GM18951 (cell line): ENCODE measurements at regions not wholly inside any gene's neighbourhood (a gene's known extent, or its start where the extent isn't known, plus 50 kb on each side); places are given as distances from the start of the nearest gene placed in this dataset.
"Not testable (repeated sequence)": the region's sequence is repeated elsewhere in the genome, so short reads cannot be mapped to it uniquely, and the experiment has no call there.

Experiments used
- POLR2A ChIP-seq: IDR thresholded peaks from 4 replicates; pipeline ENCODE4 v1.6.1; 2011; ENCODE audit warnings: mild to moderate bottlenecking; ENCODE audit not compliant: insufficient read length, insufficient read depth; ENCODE audit errors: extremely low read depth
- in situ Hi-C: fragments of 300-500 bp; cut with MboI; formaldehyde crosslinking; loops from one replicate; pipeline ENCODE4 v1.12.0; 2022; ENCODE audit warnings: low sequenced_read_pairs, mixed read lengths, inconsistent platforms; ENCODE audit not compliant: unreplicated experiment

DNA sequence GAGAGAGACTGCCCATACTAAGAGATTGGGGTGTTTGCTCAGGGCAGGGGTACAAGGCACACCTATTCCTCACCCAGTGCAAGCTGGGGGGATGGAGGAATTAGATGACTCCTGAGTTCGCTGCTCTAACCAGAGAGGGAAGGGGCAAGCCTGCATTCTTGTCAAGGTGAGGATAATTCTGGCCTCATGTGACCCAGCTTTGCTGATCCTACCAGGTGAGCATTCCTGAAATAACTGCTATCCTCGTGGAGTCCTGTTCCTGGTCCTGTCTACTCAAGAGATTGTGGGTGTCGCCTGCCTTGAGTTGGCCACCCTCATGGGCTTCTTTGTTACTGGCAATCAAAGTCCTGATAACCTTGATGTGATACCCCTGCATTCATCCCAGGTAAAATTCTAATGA lies 206.0 kb downstream of the SPP2 start:
- in situ Hi-C loops, result no loop called here
- no peak for TF ChIP-seq POLR2A

DNA sequence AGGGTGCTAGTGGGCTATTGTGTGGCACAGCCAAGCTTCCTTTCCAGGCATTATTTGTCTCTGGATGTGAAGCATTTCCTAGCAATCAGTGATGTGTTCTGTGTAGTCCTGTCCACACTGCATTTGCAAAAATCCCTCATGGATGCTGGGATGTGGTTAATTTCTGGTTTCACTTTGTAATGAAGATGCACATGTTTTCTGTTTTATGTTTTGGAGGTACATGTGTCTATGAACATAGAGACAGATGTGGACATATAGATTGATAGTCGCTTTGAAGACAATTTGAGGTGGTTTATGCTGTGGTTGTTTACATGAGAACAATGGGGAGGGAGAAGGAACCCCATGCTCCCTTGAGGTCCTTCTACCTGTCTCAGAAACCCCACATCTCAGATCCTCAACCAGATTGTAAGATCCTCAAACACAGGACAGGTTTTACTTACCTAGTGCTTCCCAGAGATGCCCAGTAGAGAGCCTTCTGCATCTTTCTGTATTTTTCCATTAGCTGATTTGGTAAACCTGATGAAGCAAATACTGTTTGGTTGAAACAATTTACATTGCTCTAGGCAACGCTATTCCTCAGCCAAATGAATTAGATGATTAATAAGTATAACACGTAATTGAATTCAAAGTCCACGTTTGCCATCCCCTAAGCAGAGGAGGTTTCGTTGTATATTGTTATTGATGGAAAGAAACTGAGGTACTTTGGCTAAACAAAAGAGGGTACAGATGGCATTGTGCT lies 204.4 kb downstream of the SPP2 start:
- in situ Hi-C loops, result no loop called here
- no peak for TF ChIP-seq POLR2A

DNA sequence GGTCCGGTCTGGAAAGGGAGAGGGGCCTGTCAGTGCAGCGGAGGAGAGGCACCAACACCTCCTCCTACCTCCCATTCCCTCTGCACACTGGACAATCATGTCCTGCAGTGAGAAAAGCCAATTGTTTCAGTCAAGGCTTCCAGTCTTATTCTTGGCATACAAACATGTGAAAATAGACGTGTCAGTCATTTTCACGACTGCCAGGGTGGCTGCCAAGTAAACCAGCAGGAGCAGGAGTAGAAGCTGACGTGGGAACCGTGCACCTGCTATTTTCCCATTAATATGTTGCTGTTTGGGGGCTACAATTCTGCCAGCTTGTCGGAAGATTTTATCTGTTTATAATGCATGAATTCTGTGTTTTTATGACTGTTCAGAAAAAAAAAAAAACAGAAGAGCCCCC lies 202.3 kb downstream of the SPP2 start:
- in situ Hi-C loops, result no loop called here
- no peak for TF ChIP-seq POLR2A

- in situ Hi-C loops, result no loop called here
- TF ChIP-seq POLR2A, result no peak
Observed at GRCh38 chr2:234251326-234252271, 201.1 kb downstream of the SPP2 start.

DNA sequence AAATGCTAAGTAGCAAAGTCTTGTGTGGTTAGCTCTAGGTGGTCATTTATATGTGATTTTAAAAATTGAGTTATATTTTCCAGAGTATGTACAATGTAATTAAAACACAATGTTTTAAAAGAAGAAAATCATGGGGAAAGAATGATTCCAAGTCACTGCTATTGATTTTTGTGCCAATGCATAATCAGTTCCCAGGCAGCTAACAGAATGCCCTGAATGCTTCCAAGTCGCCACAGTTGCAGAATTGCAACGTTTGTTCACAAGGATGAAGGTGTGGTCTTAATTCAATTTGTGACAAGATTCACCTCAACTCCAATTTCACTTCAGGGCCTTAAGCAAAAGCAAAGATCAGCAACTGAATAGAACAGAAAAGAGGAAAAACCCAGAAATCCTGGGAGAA lies 200.4 kb downstream of the SPP2 start:
- in situ Hi-C loops, result no loop called here
- TF ChIP-seq POLR2A, result no peak

- in situ Hi-C loops, result no loop called here
- TF ChIP-seq POLR2A, result no peak
Observed at GRCh38 chr2:234249873-234250272, 199.4 kb downstream of the SPP2 start.

DNA sequence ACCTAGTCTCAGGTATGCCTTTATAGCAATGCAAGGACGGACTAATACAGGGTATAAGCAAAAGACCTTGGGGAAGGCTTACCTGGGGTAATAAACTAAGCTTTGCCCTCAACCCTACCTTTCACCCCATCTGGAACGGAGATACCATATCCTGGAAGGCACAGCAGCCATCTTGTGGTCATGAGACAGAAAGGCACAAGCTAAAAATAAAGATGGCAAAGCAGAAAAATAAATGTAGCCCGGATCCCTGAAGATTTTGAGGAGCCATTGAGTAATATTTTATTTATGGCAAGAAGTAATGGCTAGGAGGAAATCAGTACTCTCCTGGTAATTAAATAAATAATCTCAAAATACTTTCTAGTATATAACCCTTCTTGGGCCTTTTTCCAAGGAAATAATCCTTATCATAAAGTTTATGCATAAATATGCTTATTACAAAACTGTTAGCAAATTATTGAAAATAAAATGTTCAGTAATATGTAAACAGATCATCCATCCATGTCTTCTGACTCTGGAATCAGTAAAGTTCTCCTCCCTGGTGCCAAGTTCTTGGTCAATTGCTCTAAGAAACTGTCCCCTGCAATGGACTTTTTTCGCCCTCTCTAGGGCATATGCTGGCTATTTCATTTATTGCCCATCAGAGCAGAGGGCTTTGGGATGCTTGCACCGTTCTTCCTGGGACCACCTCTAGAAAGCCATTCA lies 198.7 kb downstream of the SPP2 start:
- no peak for TF ChIP-seq POLR2A
- in situ Hi-C loops, result no loop called here

- in situ Hi-C loops, result not testable (repeated sequence)
Observed at GRCh38 chr2:234248213-234248710, 197.8 kb downstream of the SPP2 start.

DNA sequence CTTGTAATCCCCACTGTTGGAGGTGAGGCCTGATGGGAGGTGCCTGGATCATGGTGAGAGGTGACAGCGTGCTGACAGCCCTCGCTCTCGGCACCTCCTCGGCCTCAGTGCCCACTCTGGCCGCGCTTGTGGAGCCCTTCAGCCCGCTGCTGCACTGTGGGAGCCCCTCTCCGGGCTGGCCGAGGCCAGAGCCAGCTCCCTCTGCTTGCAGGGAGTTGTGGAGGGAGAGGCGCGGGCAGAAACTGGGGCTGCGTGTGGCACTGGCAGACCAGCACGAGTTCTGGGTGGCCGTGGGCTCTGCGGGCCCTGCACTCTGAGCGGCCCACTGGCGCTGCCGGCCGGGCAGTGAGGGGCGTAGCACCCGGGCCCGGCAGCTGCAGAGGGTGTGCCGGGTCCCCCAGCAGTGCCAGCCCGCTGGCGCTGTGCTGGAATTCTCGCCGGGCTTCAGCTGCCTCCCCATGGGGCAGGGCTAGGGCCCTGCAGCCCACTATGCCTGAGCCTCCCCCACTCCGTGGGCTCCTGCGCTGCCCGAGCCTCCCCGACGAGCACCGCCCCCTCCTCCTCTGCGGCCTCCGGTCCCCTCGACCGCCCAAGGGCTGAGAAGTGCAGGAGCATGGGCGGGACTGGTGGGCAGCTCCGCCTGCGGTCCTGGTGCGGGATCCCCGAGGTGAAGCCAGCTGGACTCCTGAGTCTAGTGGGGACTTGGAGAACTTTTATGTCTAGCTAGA lies 197.1 kb downstream of the SPP2 start:
- in situ Hi-C loops, result no loop called here
- TF ChIP-seq POLR2A, result no peak

GRCh38 chr2:234245945-234246344 lies 195.4 kb downstream of the SPP2 start:
- in situ Hi-C loops, result no loop called here
- no peak for TF ChIP-seq POLR2A

DNA sequence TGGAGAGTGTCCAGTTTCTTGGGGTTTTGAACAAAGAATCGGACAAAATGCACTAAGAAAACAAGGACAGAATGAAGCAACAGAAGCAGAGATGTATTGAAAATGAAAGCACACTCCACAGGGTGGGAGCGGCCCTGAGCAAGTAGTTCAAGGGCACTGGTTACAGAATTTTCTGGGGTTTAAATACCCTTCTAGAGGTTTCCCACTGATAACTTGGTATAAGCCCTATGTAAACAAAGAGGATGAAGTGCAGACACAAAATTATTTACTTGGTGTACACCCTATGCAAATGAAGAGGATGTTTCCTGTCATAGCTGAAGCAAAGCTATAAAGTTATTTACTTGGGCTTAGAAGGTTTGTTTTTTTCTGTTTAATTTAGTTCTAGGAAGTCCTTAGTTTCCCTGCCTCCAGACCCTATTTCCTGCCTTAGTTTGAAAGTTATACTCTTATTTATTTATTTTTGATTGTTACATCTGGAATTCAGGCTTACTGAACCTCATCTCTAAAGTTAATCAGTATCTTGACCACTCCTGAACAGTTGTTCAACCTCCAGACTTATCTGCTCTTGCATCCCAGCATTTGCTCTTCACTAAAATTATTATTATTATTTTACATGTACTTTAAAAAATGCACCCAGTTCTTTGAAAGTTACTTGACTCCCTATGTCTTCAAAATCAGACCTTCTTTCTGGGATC lies 193.5 kb downstream of the SPP2 start:
- in situ Hi-C loops, result no loop called here
- no peak for TF ChIP-seq POLR2A

GRCh38 chr2:234242459-234242836 lies 191.9 kb downstream of the SPP2 start:
- no peak for TF ChIP-seq POLR2A
- in situ Hi-C loops, result no loop called here

GRCh38 chr2:234241656-234242458 lies 191.4 kb downstream of the SPP2 start:
- in situ Hi-C loops, result no loop called here

More at GRCh38 chr2:234241656-234242458, 191.4 kb downstream of the SPP2 start:
- TF ChIP-seq POLR2A, result no peak
